Endothelial cell of umbilical vein (primary cell): ENCODE measurements at regions not wholly inside any gene's neighbourhood (a gene's known extent, or its start where the extent isn't known, plus 50 kb on each side); places are given as distances from the start of the nearest gene placed in this dataset.

Experiments
- CTCF ChIP-seq, 2 donors: IDR thresholded peaks; 1 replicate in 1 of 2; 2 replicates in 1 of 2; pipeline ENCODE4 v1.5.1; 2011; ENCODE audit warnings: low read length in 2 of 2, mild to moderate bottlenecking in 2 of 2, moderate library complexity in 2 of 2, control low read depth in 1 of 2, inconsistent platforms in 1 of 2, low read depth in 1 of 2; ENCODE audit not compliant: insufficient read depth in 1 of 2; ENCODE audit errors: extremely low read depth in 1 of 2
- EZH2 ChIP-seq: IDR thresholded peaks from 2 replicates; pipeline ENCODE4 v1.6.1; 2012; ENCODE audit warnings: borderline replicate concordance, low read depth, mild to moderate bottlenecking, moderate library complexity, low read length, inconsistent platforms; ENCODE audit not compliant: severe bottlenecking
- FOS ChIP-seq: IDR thresholded peaks from 2 replicates; pipeline ENCODE4 v1.6.1; 2011; ENCODE audit warnings: mild to moderate bottlenecking, low read length, moderate library complexity, borderline replicate concordance; ENCODE audit not compliant: insufficient read depth
- GATA2 ChIP-seq: IDR thresholded peaks from 2 replicates; pipeline ENCODE4 v1.7.0; 2011; ENCODE audit warnings: low read depth, mild to moderate bottlenecking, moderate library complexity, mixed read lengths, low read length; ENCODE audit not compliant: insufficient read length, insufficient read depth
- JUN ChIP-seq: IDR thresholded peaks from 2 replicates; pipeline ENCODE4 v1.6.1; 2011; ENCODE audit warnings: borderline replicate concordance, low read depth; ENCODE audit not compliant: insufficient read length, insufficient read depth
- MAX ChIP-seq: IDR thresholded peaks from 2 replicates; pipeline ENCODE4 v1.6.1; 2011; ENCODE audit not compliant: insufficient read depth, insufficient read length
- MYC ChIP-seq: IDR thresholded peaks from one replicate; pipeline ENCODE4 v1.6.1; 2011; ENCODE audit warnings: mild to moderate bottlenecking, low read depth, low read length
- POLR2A ChIP-seq: IDR thresholded peaks from 2 replicates; pipeline ENCODE4 v1.6.1; 2012; ENCODE audit warnings: low read depth, mild to moderate bottlenecking, control low read depth, low read length
- POLR2AphosphoS5 ChIP-seq: IDR thresholded peaks from 2 replicates; pipeline ENCODE4 v1.6.1; 2012; ENCODE audit warnings: low read depth, mild to moderate bottlenecking, control low read depth, low read length, moderate library complexity; ENCODE audit not compliant: insufficient read depth

DNA sequence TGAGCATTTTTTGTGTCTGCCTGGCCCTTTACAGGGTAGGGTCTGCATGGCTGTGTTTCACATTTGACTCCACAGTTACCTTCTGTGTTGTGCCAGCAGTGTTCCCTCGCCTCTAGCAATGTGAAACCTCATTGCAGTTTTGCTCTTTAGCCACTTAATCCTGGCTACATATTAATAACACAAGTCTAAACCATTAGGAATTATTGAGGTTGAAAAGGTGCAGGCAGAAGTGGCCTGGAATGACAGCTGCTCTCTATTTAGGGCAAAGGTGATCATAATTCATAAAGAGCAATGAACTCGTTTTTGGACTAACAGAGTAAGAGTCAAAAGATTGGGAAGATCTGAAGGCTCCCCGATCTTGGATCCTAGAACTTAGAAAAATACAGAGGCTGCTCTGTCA, 176.7 kb upstream of the RAD23B start:
- no peak for TF ChIP-seq CTCF (IDR thresholded peaks at IDR 0.05; ENCODE audit: extremely low read depth in 1 of 2, insufficient read depth in 1 of 2, low read depth in 1 of 2, low read length in 2 of 2)
- TF ChIP-seq POLR2AphosphoS5 = no peak
- no peak for TF ChIP-seq MYC
- no peak for TF ChIP-seq POLR2A
- no peak for TF ChIP-seq EZH2
- no peak for TF ChIP-seq MAX
- TF ChIP-seq FOS = no peak
- TF ChIP-seq JUN = no peak
- TF ChIP-seq GATA2 = no peak
